ENCODE measurements at regions not wholly inside any gene's neighbourhood (a gene's known extent, or its start where the extent isn't known, plus 50 kb on each side); places are given as distances from the start of the nearest gene placed in this dataset.
"Not testable (repeated sequence)": the region's sequence is repeated elsewhere in the genome, so short reads cannot be mapped to it uniquely, and the experiment has no call there.

GRCh38 chr2:91485226-91485625, 2793.8 kb downstream of the RPIA start:
- in situ Hi-C loops (cut with MboI; ENCODE audit: low pct_unique_long_range_greater_than_20kb, low sequenced_read_pairs): not testable (repeated sequence)

DNA sequence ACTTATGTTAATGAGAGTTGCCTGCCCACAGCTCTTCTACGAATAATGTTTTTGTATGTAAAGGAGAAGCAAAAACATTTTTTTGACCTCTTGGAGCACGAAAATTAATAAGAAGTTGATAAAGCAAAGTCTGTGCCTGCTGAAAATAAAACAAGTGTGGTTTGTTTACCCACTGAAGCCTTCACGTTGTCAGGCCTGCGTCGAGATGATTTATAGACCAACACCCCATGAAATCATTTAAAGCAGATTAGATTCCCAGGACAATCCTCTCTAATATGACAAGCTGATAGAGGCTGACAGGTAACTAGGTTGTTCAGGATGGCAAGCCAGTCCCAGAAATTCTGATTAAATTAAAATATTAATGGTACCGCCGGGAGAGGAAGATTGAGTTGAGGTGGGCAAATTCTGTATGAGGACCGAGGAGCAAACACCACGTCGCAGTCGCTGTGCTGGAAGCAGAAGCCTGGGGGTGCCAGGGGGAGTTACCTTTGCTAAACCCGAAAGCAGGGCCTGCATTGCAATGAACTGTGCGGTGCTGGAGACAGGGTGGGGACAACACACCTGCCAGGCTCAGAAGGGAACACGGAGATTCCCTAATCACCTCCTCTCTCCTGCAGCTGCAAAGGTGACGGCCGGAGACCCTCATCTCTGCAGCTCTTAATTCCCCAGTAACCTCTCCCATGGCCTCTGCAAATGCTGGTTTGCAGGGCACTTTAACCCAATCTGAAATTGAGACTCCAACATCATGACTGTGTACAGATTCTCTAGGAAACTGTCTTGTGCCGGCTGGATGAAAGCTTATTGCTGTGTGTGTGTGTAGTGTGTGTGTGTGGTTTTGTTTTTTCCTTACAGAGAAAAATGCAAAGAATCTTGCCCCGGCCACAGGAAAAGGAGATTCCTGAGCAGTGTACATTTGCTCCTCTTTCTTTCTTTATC, 2805.9 kb downstream of the RPIA start:
- in situ Hi-C loops (cut with MboI; ENCODE audit: low pct_unique_long_range_greater_than_20kb, low sequenced_read_pairs): not testable (repeated sequence)

More at GRCh38 chr2:91485226-91485625, 2793.8 kb downstream of the RPIA start:
- DNase-seq: not testable (repeated sequence)

DNA sequence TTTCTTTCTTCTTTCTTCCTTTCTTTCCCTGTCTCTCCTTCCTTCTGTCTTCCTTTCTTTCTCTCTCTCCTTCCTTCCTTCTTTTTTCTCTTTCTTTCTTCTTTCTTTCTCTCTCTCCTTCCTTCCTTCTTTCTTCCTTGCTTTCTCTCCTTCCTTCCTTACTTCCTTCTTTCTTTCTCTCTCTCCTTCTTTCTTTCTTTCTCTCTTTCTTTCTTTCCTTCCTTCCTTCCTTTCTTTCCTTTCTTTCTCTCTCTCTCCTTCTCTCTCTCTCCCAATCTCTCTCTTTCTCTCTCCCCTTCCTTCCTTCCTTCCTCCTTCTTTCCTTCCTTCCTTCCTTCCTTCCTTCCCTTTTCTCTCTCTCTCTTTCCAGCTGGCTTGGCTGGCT, 2806.6 kb downstream of the RPIA start:
- DNase-seq; in situ Hi-C loops (cut with MboI; ENCODE audit: low pct_unique_long_range_greater_than_20kb, low sequenced_read_pairs): not testable (repeated sequence)

More for the DNA sequence above, 2805.9 kb downstream of the RPIA start:
- DNase-seq: not testable (repeated sequence)

- in situ Hi-C loops (cut with MboI; ENCODE audit: low pct_unique_long_range_greater_than_20kb, low sequenced_read_pairs); DNase-seq: not testable (repeated sequence)
These were observed 2807.2 kb downstream of the RPIA start for GRCh38 chr2:91498513-91499250.

- in situ Hi-C loops (cut with MboI; ENCODE audit: low pct_unique_long_range_greater_than_20kb, low sequenced_read_pairs); DNase-seq: not testable (repeated sequence)
These were observed 2808.1 kb downstream of the RPIA start for GRCh38 chr2:91499431-91500050.

DNA sequence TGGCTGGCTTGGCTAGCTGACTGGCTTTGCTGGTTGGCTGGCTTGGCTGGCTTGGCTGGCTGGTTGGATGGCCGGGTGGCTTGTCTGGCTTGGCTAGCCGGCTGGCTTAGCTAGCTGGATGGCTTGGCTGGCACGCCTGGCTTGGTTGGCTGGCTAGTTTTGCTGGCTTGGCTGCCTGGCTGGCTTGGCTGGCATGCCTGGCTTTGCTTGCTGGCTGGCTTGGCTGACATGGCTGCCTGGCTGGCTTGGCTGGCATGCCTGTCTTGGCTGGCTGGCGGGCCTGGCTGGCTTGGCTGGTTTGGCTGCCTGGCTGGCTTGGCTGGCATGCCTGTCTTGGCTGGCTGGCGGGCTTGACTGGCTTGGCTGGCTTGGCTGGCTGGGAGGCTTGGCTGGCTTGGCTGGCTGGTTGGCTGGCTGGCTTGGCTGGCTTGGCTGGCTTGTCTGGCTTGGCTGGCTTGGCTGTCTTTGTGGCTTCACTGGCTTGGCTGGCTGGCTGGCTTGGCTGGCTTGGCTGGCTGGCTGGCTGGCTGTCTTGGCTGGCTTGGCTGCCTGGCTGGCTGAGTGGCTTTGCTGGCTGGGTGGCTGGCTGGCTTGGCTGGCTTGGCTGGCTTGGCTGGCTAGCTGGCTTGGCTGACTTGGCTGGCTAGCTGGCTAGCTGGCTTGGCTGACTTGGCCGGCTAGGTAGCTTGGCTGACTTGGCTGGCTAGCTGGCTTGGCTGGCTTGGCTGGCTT, 2808.9 kb downstream of the RPIA start:
- DNase-seq; in situ Hi-C loops (cut with MboI; ENCODE audit: low pct_unique_long_range_greater_than_20kb, low sequenced_read_pairs): not testable (repeated sequence)

DNA sequence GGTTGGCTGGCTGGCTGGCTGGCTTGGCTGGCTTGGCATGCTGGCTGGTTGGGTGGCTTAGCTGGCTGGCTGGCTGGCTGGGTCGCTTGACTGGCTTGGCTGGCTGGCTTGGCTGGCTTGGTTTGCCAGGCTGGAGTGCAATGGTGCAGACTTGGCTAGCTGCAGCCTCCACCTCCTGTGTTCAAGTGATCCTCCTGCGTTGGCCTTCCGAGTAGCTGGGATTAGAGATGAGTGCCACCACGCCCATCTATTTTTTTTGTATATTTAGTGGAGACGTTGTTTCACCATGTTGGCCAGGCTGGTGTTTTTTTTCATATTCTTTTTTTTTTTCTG, 2809.5 kb downstream of the RPIA start:
- in situ Hi-C loops (cut with MboI; ENCODE audit: low pct_unique_long_range_greater_than_20kb, low sequenced_read_pairs); DNase-seq: not testable (repeated sequence)

DNA sequence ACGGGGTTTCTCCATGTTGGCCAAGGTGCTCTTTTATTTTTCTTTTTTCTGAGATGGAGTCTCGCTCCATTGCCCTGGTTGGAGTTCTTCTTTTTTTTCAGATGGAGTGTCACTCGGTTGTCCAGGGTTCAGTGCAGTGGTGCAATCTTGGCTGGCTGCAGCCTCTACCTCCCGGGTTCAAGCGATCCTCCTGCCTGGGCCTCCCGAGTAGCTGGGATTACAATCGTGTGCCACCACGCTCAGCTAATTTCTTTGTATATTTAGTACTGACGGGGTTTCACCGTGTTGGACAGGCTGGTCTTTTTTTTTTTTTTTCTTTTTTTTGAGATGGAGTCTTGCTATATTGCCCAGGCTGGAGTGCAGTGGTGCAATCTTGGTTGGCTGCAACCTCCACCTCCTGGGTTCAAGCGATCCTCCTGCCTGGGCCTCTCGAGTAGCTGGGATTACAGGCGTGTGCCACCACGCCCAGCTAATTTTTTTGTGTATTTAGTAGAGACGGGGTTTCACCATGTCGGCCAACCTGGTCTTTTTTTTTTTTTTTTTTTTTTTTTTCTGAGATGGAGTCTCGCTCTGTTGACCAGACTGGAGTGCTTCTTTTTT, 2810.1 kb downstream of the RPIA start:
- DNase-seq; in situ Hi-C loops (cut with MboI; ENCODE audit: low pct_unique_long_range_greater_than_20kb, low sequenced_read_pairs): not testable (repeated sequence)

DNA sequence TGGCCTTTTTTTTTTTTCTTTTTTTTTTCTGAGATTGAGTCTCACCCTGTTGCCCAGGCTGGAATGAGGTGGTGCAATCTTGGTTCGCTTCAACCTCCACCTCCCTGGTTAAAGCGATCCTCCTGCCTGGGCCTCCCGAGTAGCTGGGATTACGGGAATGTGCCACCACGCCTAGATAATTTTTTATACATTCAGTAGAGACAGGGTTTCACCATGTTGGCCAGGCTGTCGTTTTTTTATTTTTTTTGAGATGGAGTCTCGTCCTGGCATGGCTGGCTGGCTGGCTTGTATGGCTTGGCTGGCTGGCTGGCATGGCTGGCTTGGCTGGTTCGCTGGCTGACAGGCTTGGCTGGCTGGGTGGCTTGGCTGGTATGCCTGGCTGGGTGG, 2812.1 kb downstream of the RPIA start:
- in situ Hi-C loops (cut with MboI; ENCODE audit: low pct_unique_long_range_greater_than_20kb, low sequenced_read_pairs); DNase-seq: not testable (repeated sequence)

- DNase-seq; in situ Hi-C loops (cut with MboI; ENCODE audit: low pct_unique_long_range_greater_than_20kb, low sequenced_read_pairs): not testable (repeated sequence)
These were observed 2812.7 kb downstream of the RPIA start for GRCh38 chr2:91503959-91504741.

GRCh38 chr2:91508816-91509215, 2817.3 kb downstream of the RPIA start:
- DNase-seq; in situ Hi-C loops (cut with MboI; ENCODE audit: low pct_unique_long_range_greater_than_20kb, low sequenced_read_pairs): not testable (repeated sequence)

- DNase-seq; in situ Hi-C loops (cut with MboI; ENCODE audit: low pct_unique_long_range_greater_than_20kb, low sequenced_read_pairs): not testable (repeated sequence)
These were observed 2817.8 kb downstream of the RPIA start for GRCh38 chr2:91509276-91509675.

DNA sequence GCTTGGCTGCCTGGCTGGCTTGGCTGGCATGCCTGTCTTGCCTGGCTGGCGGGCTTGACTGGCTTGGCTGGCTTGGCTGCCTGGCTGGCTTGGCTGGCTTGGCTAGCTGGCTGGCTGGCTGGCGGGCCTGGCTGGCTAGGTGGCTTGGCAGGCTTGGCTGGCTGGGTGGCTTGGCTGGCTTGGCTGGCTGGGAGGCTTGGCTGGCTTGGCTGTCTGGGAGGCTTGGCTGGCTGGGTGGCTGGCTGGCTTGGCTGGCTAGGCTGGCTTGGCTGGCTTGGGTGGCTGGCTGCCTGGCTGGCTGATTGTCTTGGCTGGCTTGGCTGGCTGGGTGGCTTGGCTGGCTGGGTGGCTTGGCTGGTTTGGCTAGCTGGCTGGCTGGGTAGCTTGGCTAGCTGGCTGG, 2819.7 kb downstream of the RPIA start:
- DNase-seq; in situ Hi-C loops (cut with MboI; ENCODE audit: low pct_unique_long_range_greater_than_20kb, low sequenced_read_pairs): not testable (repeated sequence)

DNA sequence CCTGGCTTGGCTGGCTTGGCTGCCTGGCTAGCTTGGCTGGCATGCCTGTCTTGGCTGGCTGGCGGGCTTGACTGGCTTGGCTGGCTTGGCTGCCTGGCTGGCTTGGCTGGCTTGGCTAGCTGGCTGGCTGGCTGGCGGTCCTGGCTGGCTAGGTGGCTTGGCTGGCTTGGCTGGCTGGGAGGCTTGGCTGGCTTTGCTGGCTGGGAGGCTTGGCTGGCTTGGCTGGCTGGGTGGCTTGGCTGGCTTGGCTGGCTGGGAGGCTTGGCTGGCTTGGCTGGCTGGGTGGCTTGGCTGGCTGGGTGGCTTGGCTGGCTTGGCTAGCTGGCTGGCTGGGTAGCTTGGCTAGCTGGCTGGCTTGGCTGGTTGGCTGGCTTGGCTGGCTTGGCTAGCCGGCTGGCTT, 2824.5 kb downstream of the RPIA start:
- DNase-seq; in situ Hi-C loops (cut with MboI; ENCODE audit: low pct_unique_long_range_greater_than_20kb, low sequenced_read_pairs): not testable (repeated sequence)

GRCh38 chr2:91516669-91517068, 2825.2 kb downstream of the RPIA start:
- DNase-seq; in situ Hi-C loops (cut with MboI; ENCODE audit: low pct_unique_long_range_greater_than_20kb, low sequenced_read_pairs): not testable (repeated sequence)

- in situ Hi-C loops (cut with MboI; ENCODE audit: low pct_unique_long_range_greater_than_20kb, low sequenced_read_pairs); DNase-seq: not testable (repeated sequence)
These were observed 2826.4 kb downstream of the RPIA start for GRCh38 chr2:91517846-91518245.

- in situ Hi-C loops (cut with MboI; ENCODE audit: low pct_unique_long_range_greater_than_20kb, low sequenced_read_pairs); DNase-seq: not testable (repeated sequence)
These were observed 2827.0 kb downstream of the RPIA start for GRCh38 chr2:91518361-91518981.
